ENCODE measurements at regions not wholly inside any gene's neighbourhood (a gene's known extent, or its start where the extent isn't known, plus 50 kb on each side); places are given as distances from the start of the nearest gene placed in this dataset.

DNA sequence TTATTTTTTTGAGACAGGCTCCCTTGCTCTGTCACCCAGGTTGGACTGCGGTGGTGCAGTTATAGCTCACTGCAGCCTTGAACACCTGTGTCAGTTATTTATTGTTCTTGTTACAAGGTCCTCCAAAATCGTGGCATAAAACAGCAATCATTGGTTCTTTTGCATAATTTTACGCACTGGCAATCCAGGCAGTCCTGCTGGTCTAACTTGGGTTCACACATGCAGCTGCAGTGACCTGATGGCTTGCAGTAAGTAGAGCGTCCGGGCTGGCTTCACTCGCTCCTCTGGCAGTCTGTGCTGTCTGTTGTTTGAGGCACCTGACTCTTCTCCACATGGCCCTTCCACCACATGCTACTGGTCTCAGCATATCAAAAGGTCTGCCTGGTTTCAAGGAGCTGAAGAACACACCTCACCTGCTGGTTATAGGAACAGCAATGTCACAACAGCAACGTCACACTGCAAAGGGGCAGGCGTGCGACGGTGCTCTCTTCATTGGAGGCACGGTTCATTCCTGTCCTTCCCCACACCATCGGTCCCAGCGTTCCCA lies 894.6 kb downstream of the TRIML1 start:
- no peak for DNase-seq (ENCODE audit: low read depth in 2 of 2)
- no peaks in the 10 kb centered on the region for H4K20me1 ChIP-seq (ENCODE audit: control insufficient read depth, extremely low read depth, insufficient read depth, low read length)
- H3K79me2 ChIP-seq (ENCODE audit: control insufficient read depth, insufficient read depth, low read length), result no peaks in the 10 kb centered on the region
- TF ChIP-seq, protein P1, sequence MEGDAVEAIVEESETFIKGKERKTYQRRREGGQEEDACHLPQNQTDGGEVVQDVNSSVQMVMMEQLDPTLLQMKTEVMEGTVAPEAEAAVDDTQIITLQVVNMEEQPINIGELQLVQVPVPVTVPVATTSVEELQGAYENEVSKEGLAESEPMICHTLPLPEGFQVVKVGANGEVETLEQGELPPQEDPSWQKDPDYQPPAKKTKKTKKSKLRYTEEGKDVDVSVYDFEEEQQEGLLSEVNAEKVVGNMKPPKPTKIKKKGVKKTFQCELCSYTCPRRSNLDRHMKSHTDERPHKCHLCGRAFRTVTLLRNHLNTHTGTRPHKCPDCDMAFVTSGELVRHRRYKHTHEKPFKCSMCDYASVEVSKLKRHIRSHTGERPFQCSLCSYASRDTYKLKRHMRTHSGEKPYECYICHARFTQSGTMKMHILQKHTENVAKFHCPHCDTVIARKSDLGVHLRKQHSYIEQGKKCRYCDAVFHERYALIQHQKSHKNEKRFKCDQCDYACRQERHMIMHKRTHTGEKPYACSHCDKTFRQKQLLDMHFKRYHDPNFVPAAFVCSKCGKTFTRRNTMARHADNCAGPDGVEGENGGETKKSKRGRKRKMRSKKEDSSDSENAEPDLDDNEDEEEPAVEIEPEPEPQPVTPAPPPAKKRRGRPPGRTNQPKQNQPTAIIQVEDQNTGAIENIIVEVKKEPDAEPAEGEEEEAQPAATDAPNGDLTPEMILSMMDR (conservative IDR thresholded peaks at IDR 0.05 in 1 of 2, IDR thresholded peaks at IDR 0.05 in 1 of 2; ENCODE audit: low read depth in 1 of 2, low read length in 2 of 2), result no peak
- TF ChIP-seq EZH2 (IDR thresholded peaks at IDR 0.05; ENCODE audit: low read length, missing control alignments), result no peak
- no peak overlapping the region for H3K9ac ChIP-seq (ENCODE audit: insufficient read depth, low read length)
- H3K27ac ChIP-seq (ENCODE audit: insufficient read depth, low read length), result no peak overlapping the region
- no peak overlapping the region for H2AFZ ChIP-seq (ENCODE audit: low read length)
- H3K4me3 ChIP-seq (replicated peaks in 1 of 4; ENCODE audit: control extremely low read depth in 1 of 4, insufficient read depth in 1 of 4, low read depth in 3 of 4, low read length in 4 of 4), result no peak overlapping the region
- no peak overlapping the region for H3K4me2 ChIP-seq (ENCODE audit: extremely low read depth, insufficient read depth, low read length)
- no peaks in the 10 kb centered on the region for H3K36me3 ChIP-seq (ENCODE audit: control insufficient read depth, insufficient read depth, low read length)
- H3K9me3 ChIP-seq (ENCODE audit: control insufficient read depth, insufficient read depth, low read depth, low read length), result no peaks in the 10 kb centered on the region
- H3K4me1 ChIP-seq (ENCODE audit: control insufficient read depth, extremely low read depth, insufficient read depth, low read length), result no peaks in the 10 kb centered on the region
- H3K27me3 ChIP-seq (ENCODE audit: control insufficient read depth, insufficient read depth, low read length), result no peaks in the 10 kb centered on the region

DNA sequence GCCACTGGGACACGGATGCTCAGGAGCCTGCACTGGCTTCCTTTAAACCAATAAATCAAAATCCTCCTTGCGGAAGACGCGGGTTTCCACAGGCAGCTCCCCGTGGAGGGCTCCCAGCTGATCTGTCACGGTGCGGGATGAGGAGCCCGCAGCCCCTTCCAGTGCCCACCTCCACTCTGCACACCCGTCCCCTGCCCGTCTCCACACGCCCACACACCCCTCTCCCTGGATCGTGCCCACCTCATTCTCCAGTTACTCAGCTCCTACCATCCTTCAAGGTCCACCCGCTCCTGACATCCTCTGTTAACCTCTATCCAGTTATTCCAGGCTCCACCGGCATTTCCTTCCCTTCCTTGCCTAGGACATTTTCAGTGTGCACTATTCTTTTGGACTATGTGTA lies 895.9 kb downstream of the TRIML1 start:
- TF ChIP-seq, protein P1 (conservative IDR thresholded peaks at IDR 0.05 in 1 of 2, IDR thresholded peaks at IDR 0.05 in 1 of 2; ENCODE audit: low read depth in 1 of 2, low read length in 2 of 2), result no peak
- TF ChIP-seq EZH2 (IDR thresholded peaks at IDR 0.05; ENCODE audit: low read length, missing control alignments), result no peak
- Histone ChIP-seq H2AFZ (ENCODE audit: low read length) (no peak overlapping the region), H3K27ac (ENCODE audit: insufficient read depth, low read length) (no peak overlapping the region), H3K36me3 (ENCODE audit: control insufficient read depth, insufficient read depth, low read length) (no peaks in the 10 kb centered on the region), H3K4me3 (replicated peaks in 1 of 4; ENCODE audit: control extremely low read depth in 1 of 4, insufficient read depth in 1 of 4, low read depth in 3 of 4, low read length in 4 of 4) (no peak overlapping the region), H3K4me1 (ENCODE audit: control insufficient read depth, extremely low read depth, insufficient read depth, low read length) (no peaks in the 10 kb centered on the region), H4K20me1 (ENCODE audit: control insufficient read depth, extremely low read depth, insufficient read depth, low read length) (no peaks in the 10 kb centered on the region), H3K4me2 (ENCODE audit: extremely low read depth, insufficient read depth, low read length) (no peak overlapping the region), H3K9me3 (ENCODE audit: control insufficient read depth, insufficient read depth, low read depth, low read length) (no peaks in the 10 kb centered on the region), H3K27me3 (ENCODE audit: control insufficient read depth, insufficient read depth, low read length) (no peaks in the 10 kb centered on the region), H3K9ac (ENCODE audit: insufficient read depth, low read length) (no peak overlapping the region), H3K79me2 (ENCODE audit: control insufficient read depth, insufficient read depth, low read length) (no peaks in the 10 kb centered on the region)
- DNase-seq (ENCODE audit: low read depth in 2 of 2), result no peak

DNA sequence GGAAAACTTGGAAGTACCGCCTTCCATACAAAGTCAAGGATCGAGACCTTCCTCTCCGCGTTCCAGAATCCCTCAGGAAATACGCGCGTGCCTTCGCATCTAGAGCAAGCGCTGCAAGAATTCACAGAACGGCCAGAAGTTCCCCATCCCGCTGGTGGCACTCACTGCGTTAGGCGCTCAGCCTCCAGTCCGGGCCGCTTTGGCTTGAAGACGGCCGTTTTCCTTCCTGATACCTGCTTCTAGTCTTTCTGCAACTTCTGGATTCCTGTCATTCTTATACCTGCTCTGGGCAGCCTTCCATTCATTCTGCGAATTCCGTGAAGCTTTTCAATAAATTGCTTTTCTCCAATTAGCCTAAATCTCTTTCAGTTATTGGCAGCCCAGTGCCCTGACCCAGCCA lies 896.4 kb downstream of the TRIML1 start:
- Histone ChIP-seq H3K79me2 (ENCODE audit: control insufficient read depth, insufficient read depth, low read length) (no peaks in the 10 kb centered on the region), H3K27ac (ENCODE audit: insufficient read depth, low read length) (no peak overlapping the region), H4K20me1 (ENCODE audit: control insufficient read depth, extremely low read depth, insufficient read depth, low read length) (no peaks in the 10 kb centered on the region), H2AFZ (ENCODE audit: low read length) (no peak overlapping the region), H3K27me3 (ENCODE audit: control insufficient read depth, insufficient read depth, low read length) (no peaks in the 10 kb centered on the region), H3K9ac (ENCODE audit: insufficient read depth, low read length) (no peak overlapping the region), H3K9me3 (ENCODE audit: control insufficient read depth, insufficient read depth, low read depth, low read length) (no peaks in the 10 kb centered on the region), H3K4me2 (ENCODE audit: extremely low read depth, insufficient read depth, low read length) (no peak overlapping the region), H3K4me1 (ENCODE audit: control insufficient read depth, extremely low read depth, insufficient read depth, low read length) (no peaks in the 10 kb centered on the region), H3K36me3 (ENCODE audit: control insufficient read depth, insufficient read depth, low read length) (no peaks in the 10 kb centered on the region), H3K4me3 (replicated peaks in 1 of 4; ENCODE audit: control extremely low read depth in 1 of 4, insufficient read depth in 1 of 4, low read depth in 3 of 4, low read length in 4 of 4) (no peak overlapping the region)
- no peak for TF ChIP-seq EZH2 (IDR thresholded peaks at IDR 0.05; ENCODE audit: low read length, missing control alignments)
- TF ChIP-seq, protein P1 (conservative IDR thresholded peaks at IDR 0.05 in 1 of 2, IDR thresholded peaks at IDR 0.05 in 1 of 2; ENCODE audit: low read depth in 1 of 2, low read length in 2 of 2), result no peak
- DNase-seq (ENCODE audit: low read depth in 2 of 2), result no peak

Measured in fibroblast of lung (primary cell).